ENCODE measurements at regions not wholly inside any gene's neighbourhood (a gene's known extent, or its start where the extent isn't known, plus 50 kb on each side); places are given as distances from the start of the nearest gene placed in this dataset.

- no peaks in the 10 kb centered on the region for H3K36me3 ChIP-seq
- no peaks in the 10 kb centered on the region for H3K9me3 ChIP-seq
- no peak overlapping the region for H3K4me3 ChIP-seq
- ATAC-seq (peak in 6 of 8 donors; percentile 32 to 72 (median 64)), DNase-seq (no peak)
- WGBS, 2 donors: 49 to 52% methylated on average over 8 of the region's 8 CpGs
- H3K4me1 ChIP-seq: peaks cover 8 to 52% (median 25%) of the 10 kb centered on the region in 9 donors
- intact Hi-C loops (cut with DNase I): loop anchor here in 3 of 10 donors (5.0 to 10.0 kb wide), 6 partner anchors 148 to 350 kb away; partner anchors contain the start of gene SPRY1 (in 2 of the 3)
- H3K27ac ChIP-seq: peak overlapping the region; percentile 7 to 73 (median 55)
- no peak for TF ChIP-seq CTCF (IDR thresholded peaks at IDR 0.05)
- H3K27me3 ChIP-seq: no peaks in the 10 kb centered on the region
Measured at GRCh38 chr4:123744664-123745290, 348.2 kb downstream of the SPRY1 start.

- Histone ChIP-seq H3K27me3 (no peaks in the 10 kb centered on the region), H3K4me3 (no peak overlapping the region), H3K4me1 (peaks cover 8 to 52% (median 29%) of the 10 kb centered on the region in 9 donors), H3K36me3 (no peaks in the 10 kb centered on the region), H3K27ac (peak overlapping the region in 6 of 10 donors; percentile 11 to 66 (median 50)), H3K9me3 (no peaks in the 10 kb centered on the region)
- no peak for ATAC-seq
- DNase-seq: no peak
- peak in 4 of 9 donors; percentile 7 to 43 (median 33) for TF ChIP-seq CTCF (IDR thresholded peaks at IDR 0.05)
- WGBS, 2 donors: 39 to 59% methylated on average over 7 of the region's 7 CpGs
- intact Hi-C loops (cut with DNase I): loop anchor here in 3 of 10 donors (5.0 to 10.0 kb wide), 4 partner anchors 145 to 352 kb away; partner anchors contain the start of gene SPRY1 (in 2 of the 3)
Measured at GRCh38 chr4:123747016-123747415, 350.4 kb downstream of the SPRY1 start.

GRCh38 chr4:123748806-123749205, 352.2 kb downstream of the SPRY1 start:
- intact Hi-C loops (cut with DNase I): loop anchor here in 3 of 10 donors (5.0 to 10.0 kb wide), 4 partner anchors 143 to 354 kb away; partner anchors contain the start of gene SPRY1 (in 2 of the 3)
- Histone ChIP-seq H3K4me3 (no peak overlapping the region), H3K36me3 (no peaks in the 10 kb centered on the region), H3K27ac (peak overlapping the region; percentile 38 to 82 (median 73)), H3K9me3 (no peaks in the 10 kb centered on the region), H3K4me1 (peaks cover 8 to 40% (median 29%) of the 10 kb centered on the region in 9 donors), H3K27me3 (no peaks in the 10 kb centered on the region)
- TF ChIP-seq CTCF (IDR thresholded peaks at IDR 0.05): no peak
- ATAC-seq: no peak
- 64 to 77% methylated on average over 3 of the region's 3 CpGs for WGBS, 2 donors
- no peak for DNase-seq

- peaks cover 8 to 35% (median 26%) of the 10 kb centered on the region in 9 donors for H3K4me1 ChIP-seq
- intact Hi-C loops (cut with DNase I): loop anchor here in 3 of 10 donors (5.0 to 10.0 kb wide), 4 partner anchors 143 to 355 kb away; partner anchors contain the start of gene SPRY1 (in 2 of the 3)
- peak overlapping the region; percentile 38 to 82 (median 73) for H3K27ac ChIP-seq
- WGBS, 2 donors: 16 to 19% methylated on average over 7 of the region's 7 CpGs
- no peak overlapping the region for H3K4me3 ChIP-seq
- no peaks in the 10 kb centered on the region for H3K36me3 ChIP-seq
- peak; percentile 47 to 71 for DNase-seq
- H3K27me3 ChIP-seq: no peaks in the 10 kb centered on the region
- TF ChIP-seq CTCF (IDR thresholded peaks at IDR 0.05): no peak
- no peaks in the 10 kb centered on the region for H3K9me3 ChIP-seq
- peak; percentile 84 to 93 (median 88) for ATAC-seq
Measured at GRCh38 chr4:123749383-123749782, 352.8 kb downstream of the SPRY1 start.
